WTC11 (cell line): ENCODE measurements at regions not wholly inside any gene's neighbourhood (a gene's known extent, or its start where the extent isn't known, plus 50 kb on each side); places are given as distances from the start of the nearest gene placed in this dataset.

Experiments used
- ATAC-seq: fragments of 200-7000 bp; cut with Tn5 transposase; 2 replicates; pipeline ENCODE4 v1.10.0; 2021; ENCODE audit warnings: mild to moderate bottlenecking, moderate library complexity
- CTCF ChIA-PET: fragments of 300-600 bp; sonication (Branson Sonifier 250); formaldehyde crosslinking; loops from one replicate; lab custom pipeline; 2021; ENCODE audit warnings: antibody characterized with exemption; lab: Charles Lee
- POLR2A ChIA-PET: fragments of 350-600 bp; sonication (Branson Sonifier 250); formaldehyde crosslinking; loops from one replicate; lab custom pipeline; 2021; ENCODE audit warnings: antibody characterized with exemption; lab: Charles Lee
- DNase-seq: peaks from one replicate; pipeline ENCODE4 v3.0.0; 2021; ENCODE audit warnings: low spot score
- H3K27ac Mint-ChIP-seq: 2 replicates; pipeline ENCODE4 v1.8.0; 2021; ENCODE audit warnings: mixed read lengths
- H3K27me3 Mint-ChIP-seq: 2 replicates; pipeline ENCODE4 v1.8.0; 2021; ENCODE audit warnings: low read depth, mild to moderate bottlenecking, moderate library complexity, mixed read lengths
- H3K36me3 Mint-ChIP-seq: 2 replicates; pipeline ENCODE4 v1.8.0; 2021; ENCODE audit warnings: mixed read lengths
- H3K4me1 Mint-ChIP-seq: 2 replicates; pipeline ENCODE4 v1.8.0; 2022; ENCODE audit warnings: mixed read lengths
- H3K4me3 Mint-ChIP-seq: 2 replicates; pipeline ENCODE4 v1.8.0; 2021; ENCODE audit warnings: mild to moderate bottlenecking, moderate library complexity, mixed read lengths
- H3K9me3 Mint-ChIP-seq: 2 replicates; pipeline ENCODE4 v1.8.0; 2021; ENCODE audit warnings: mixed read lengths
- CREM ChIP-seq: sonication (generic); formaldehyde crosslinking; IDR thresholded peaks from 2 replicates; pipeline ENCODE4 v1.8.1; 2022; ENCODE audit warnings: mild to moderate bottlenecking, missing genetic modification reagents, moderate library complexity
- FOXJ3 ChIP-seq: sonication (generic); formaldehyde crosslinking; IDR thresholded peaks from 2 replicates; pipeline ENCODE4 v1.9.0; 2021; ENCODE audit warnings: missing genetic modification reagents, mild to moderate bottlenecking, borderline replicate concordance
- FOXP1 ChIP-seq: sonication (generic); formaldehyde crosslinking; IDR thresholded peaks from 2 replicates; pipeline ENCODE4 v1.8.0; 2022; ENCODE audit warnings: missing genetic modification reagents, mild to moderate bottlenecking, moderate library complexity, borderline replicate concordance
- RORB ChIP-seq: fragments of 250-450 bp; sonication (Bioruptor Pico); IDR thresholded peaks from 2 replicates; pipeline ENCODE4 v1.9.0; 2021; ENCODE audit warnings: mild to moderate bottlenecking
- SOX15 ChIP-seq: fragments of 250-450 bp; sonication (Bioruptor Pico); IDR thresholded peaks from 2 replicates; pipeline ENCODE4 v1.9.0; 2021; ENCODE audit warnings: mild to moderate bottlenecking
- TEAD1 ChIP-seq: sonication (generic); formaldehyde crosslinking; IDR thresholded peaks from 2 replicates; pipeline ENCODE4 v1.8.0; 2022; ENCODE audit warnings: mild to moderate bottlenecking, missing genetic modification reagents
- ZNF396 ChIP-seq: fragments of 250-450 bp; sonication (Bioruptor Pico); IDR thresholded peaks from 2 replicates; pipeline ENCODE4 v1.8.0; 2021; ENCODE audit warnings: mild to moderate bottlenecking, moderate library complexity, borderline replicate concordance
- ZNF423 ChIP-seq: fragments of 250-450 bp; sonication (Bioruptor Pico); IDR thresholded peaks from 2 replicates; pipeline ENCODE4 v2.1.2; 2022; ENCODE audit warnings: mild to moderate bottlenecking, moderate library complexity
- TF ChIP-seq, protein P1 (sequence below): fragments of 250-450 bp; sonication (Bioruptor Pico); IDR thresholded peaks from 2 replicates; pipeline ENCODE4 v1.9.0; 2021; ENCODE audit warnings: mild to moderate bottlenecking, borderline replicate concordance
- TF ChIP-seq, protein P2 (sequence below): fragments of 250-450 bp; sonication (Bioruptor Pico); IDR thresholded peaks from 2 replicates; pipeline ENCODE4 v1.9.0; 2021; ENCODE audit warnings: moderate library complexity, mild to moderate bottlenecking, inconsistent platforms, borderline replicate concordance
- TF ChIP-seq, protein P3 (sequence below): sonication (generic); formaldehyde crosslinking; IDR thresholded peaks from 2 replicates; pipeline ENCODE4 v1.8.1; 2022; ENCODE audit warnings: low read depth, mild to moderate bottlenecking, moderate library complexity, missing genetic modification reagents, borderline replicate concordance
- TF ChIP-seq, protein P4 (sequence below): sonication (generic); formaldehyde crosslinking; IDR thresholded peaks from 2 replicates; pipeline ENCODE4 v1.8.0; 2022; ENCODE audit warnings: mild to moderate bottlenecking, missing genetic modification reagents
- TF ChIP-seq, protein P5 (sequence below): sonication (generic); formaldehyde crosslinking; IDR thresholded peaks from 2 replicates; pipeline ENCODE4 v1.8.1; 2022; ENCODE audit warnings: missing genetic modification reagents, borderline replicate concordance
- TF ChIP-seq, protein P6 (sequence below): sonication (generic); formaldehyde crosslinking; IDR thresholded peaks from 2 replicates; pipeline ENCODE4 v1.8.1; 2023; ENCODE audit warnings: mild to moderate bottlenecking, missing genetic modification reagents, moderate library complexity
- TF ChIP-seq, protein P7 (sequence below): fragments of 250-450 bp; sonication (Bioruptor Pico); IDR thresholded peaks from 2 replicates; pipeline ENCODE4 v1.9.0; 2021; ENCODE audit warnings: mild to moderate bottlenecking
- TF ChIP-seq, protein P8 (sequence below): fragments of 250-450 bp; sonication (Bioruptor Pico); IDR thresholded peaks from 2 replicates; pipeline ENCODE4 v1.9.0; 2021; ENCODE audit warnings: mild to moderate bottlenecking
- TF ChIP-seq, protein P9 (sequence below): sonication (generic); formaldehyde crosslinking; IDR thresholded peaks from 2 replicates; pipeline ENCODE4 v1.8.1; 2022; ENCODE audit warnings: mild to moderate bottlenecking, moderate library complexity, missing genetic modification reagents
- TF ChIP-seq, protein P10 (sequence below): fragments of 200-600 bp; IDR thresholded peaks from 2 replicates; pipeline ENCODE4 v1.8.0; 2022; ENCODE audit warnings: antibody characterized with exemption

DNA sequence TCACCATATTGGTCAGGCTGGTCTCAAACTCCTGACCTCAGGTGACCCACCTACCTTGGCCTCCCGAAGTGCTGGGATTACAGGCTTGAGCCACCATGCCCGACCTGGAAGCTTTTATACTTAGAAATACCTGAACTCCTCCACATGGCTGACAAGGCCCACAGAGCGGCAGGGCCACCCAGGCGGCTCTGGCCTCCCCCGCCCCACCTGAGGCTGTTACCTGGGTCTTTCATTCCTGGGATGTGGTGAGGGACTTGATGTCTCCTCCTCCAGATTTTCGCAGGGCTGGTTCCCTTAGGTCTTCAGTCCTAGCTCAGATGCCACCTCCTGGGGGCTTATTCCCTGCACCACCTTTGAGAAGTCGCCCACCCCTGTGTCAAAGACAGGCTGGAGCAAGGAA lies 152.1 kb downstream of the LY86 start:
- TF ChIP-seq ZNF396, result no peak
- no peak for TF ChIP-seq ZNF423 (CRISPR knock-in tag)
- no peak for TF ChIP-seq FOXP1 (CRISPR knock-in tag)
- TF ChIP-seq, protein P1, sequence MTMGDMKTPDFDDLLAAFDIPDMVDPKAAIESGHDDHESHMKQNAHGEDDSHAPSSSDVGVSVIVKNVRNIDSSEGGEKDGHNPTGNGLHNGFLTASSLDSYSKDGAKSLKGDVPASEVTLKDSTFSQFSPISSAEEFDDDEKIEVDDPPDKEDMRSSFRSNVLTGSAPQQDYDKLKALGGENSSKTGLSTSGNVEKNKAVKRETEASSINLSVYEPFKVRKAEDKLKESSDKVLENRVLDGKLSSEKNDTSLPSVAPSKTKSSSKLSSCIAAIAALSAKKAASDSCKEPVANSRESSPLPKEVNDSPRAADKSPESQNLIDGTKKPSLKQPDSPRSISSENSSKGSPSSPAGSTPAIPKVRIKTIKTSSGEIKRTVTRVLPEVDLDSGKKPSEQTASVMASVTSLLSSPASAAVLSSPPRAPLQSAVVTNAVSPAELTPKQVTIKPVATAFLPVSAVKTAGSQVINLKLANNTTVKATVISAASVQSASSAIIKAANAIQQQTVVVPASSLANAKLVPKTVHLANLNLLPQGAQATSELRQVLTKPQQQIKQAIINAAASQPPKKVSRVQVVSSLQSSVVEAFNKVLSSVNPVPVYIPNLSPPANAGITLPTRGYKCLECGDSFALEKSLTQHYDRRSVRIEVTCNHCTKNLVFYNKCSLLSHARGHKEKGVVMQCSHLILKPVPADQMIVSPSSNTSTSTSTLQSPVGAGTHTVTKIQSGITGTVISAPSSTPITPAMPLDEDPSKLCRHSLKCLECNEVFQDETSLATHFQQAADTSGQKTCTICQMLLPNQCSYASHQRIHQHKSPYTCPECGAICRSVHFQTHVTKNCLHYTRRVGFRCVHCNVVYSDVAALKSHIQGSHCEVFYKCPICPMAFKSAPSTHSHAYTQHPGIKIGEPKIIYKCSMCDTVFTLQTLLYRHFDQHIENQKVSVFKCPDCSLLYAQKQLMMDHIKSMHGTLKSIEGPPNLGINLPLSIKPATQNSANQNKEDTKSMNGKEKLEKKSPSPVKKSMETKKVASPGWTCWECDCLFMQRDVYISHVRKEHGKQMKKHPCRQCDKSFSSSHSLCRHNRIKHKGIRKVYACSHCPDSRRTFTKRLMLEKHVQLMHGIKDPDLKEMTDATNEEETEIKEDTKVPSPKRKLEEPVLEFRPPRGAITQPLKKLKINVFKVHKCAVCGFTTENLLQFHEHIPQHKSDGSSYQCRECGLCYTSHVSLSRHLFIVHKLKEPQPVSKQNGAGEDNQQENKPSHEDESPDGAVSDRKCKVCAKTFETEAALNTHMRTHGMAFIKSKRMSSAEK (CRISPR knock-in tag), result no peak
- TF ChIP-seq, protein P2, sequence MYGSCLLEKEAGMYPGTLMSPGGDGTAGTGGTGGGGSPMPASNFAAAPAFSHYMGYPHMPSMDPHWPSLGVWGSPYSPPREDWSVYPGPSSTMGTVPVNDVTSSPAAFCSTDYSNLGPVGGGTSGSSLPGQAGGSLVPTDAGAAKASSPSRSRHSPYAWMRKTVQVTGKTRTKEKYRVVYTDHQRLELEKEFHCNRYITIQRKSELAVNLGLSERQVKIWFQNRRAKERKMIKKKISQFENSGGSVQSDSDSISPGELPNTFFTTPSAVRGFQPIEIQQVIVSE (CRISPR knock-in tag), result no peak
- TF ChIP-seq, protein P3, sequence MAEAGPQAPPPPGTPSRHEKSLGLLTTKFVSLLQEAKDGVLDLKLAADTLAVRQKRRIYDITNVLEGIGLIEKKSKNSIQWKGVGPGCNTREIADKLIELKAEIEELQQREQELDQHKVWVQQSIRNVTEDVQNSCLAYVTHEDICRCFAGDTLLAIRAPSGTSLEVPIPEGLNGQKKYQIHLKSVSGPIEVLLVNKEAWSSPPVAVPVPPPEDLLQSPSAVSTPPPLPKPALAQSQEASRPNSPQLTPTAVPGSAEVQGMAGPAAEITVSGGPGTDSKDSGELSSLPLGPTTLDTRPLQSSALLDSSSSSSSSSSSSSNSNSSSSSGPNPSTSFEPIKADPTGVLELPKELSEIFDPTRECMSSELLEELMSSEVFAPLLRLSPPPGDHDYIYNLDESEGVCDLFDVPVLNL (CRISPR knock-in tag), result no peak
- no peak for TF ChIP-seq TEAD1 (CRISPR knock-in tag)
- TF ChIP-seq, protein P4, sequence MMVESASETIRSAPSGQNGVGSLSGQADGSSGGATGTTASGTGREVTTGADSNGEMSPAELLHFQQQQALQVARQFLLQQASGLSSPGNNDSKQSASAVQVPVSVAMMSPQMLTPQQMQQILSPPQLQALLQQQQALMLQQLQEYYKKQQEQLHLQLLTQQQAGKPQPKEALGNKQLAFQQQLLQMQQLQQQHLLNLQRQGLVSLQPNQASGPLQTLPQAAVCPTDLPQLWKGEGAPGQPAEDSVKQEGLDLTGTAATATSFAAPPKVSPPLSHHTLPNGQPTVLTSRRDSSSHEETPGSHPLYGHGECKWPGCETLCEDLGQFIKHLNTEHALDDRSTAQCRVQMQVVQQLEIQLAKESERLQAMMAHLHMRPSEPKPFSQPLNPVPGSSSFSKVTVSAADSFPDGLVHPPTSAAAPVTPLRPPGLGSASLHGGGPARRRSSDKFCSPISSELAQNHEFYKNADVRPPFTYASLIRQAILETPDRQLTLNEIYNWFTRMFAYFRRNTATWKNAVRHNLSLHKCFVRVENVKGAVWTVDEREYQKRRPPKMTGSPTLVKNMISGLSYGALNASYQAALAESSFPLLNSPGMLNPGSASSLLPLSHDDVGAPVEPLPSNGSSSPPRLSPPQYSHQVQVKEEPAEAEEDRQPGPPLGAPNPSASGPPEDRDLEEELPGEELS (CRISPR knock-in tag), result no peak
- TF ChIP-seq, protein P5, sequence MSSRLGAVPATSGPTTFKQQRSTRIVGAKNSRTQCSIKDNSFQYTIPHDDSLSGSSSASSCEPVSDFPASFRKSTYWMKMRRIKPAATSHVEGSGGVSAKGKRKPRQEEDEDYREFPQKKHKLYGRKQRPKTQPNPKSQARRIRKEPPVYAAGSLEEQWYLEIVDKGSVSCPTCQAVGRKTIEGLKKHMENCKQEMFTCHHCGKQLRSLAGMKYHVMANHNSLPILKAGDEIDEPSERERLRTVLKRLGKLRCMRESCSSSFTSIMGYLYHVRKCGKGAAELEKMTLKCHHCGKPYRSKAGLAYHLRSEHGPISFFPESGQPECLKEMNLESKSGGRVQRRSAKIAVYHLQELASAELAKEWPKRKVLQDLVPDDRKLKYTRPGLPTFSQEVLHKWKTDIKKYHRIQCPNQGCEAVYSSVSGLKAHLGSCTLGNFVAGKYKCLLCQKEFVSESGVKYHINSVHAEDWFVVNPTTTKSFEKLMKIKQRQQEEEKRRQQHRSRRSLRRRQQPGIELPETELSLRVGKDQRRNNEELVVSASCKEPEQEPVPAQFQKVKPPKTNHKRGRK (CRISPR knock-in tag), result no peak
- no peak for TF ChIP-seq FOXJ3
- no peak for TF ChIP-seq SOX15
- TF ChIP-seq CREM, result no peak
- no peaks in the 10 kb centered on the region; the same call in 1 of the 2 replicates for H3K27me3 Mint-ChIP-seq
- no peak overlapping the region for H3K27ac Mint-ChIP-seq
- no peaks in the 10 kb centered on the region for H3K36me3 Mint-ChIP-seq
- no peak for DNase-seq
- ChIA-PET CTCF (interaction anchor here (2.4 to 2.8 kb wide), 3 partner anchors 16 to 44 kb away, joined by 8 to 16 read pairs (median 10); no protein-coding TSS in a partner anchor), POLR2A (no interaction called here)
- H3K4me1 Mint-ChIP-seq, result peaks cover 29% of the 10 kb centered on the region
- peaks cover 6% of the 10 kb centered on the region for H3K9me3 Mint-ChIP-seq
- ATAC-seq, result no peak
- H3K4me3 Mint-ChIP-seq, result no peak overlapping the region

DNA sequence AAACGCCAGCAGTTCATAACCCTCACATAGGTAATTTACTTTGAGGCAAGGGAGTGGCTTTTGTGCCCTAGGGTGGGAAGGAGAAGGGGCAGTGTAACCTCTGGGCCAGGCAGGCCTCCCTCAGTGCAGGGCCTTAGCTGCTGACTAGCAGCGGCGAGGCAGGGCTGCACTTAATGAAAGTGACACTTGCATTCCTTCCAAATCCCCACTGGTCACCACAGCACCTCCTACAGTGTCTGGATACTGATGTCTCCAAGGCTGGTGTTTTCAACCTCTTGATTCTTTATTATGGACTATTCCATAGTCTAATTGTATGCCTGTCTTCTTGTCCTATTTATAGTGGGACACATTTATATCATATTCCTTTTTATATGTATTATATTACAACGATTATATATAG lies 152.7 kb downstream of the LY86 start:
- Mint-ChIP-seq H3K4me1 (peaks cover 29% of the 10 kb centered on the region), H3K27ac (no peak overlapping the region), H3K9me3 (peaks cover 6% of the 10 kb centered on the region), H3K4me3 (no peak overlapping the region), H3K36me3 (no peaks in the 10 kb centered on the region), H3K27me3 (no peaks in the 10 kb centered on the region; the same call in 1 of the 2 replicates)
- DNase-seq, result no peak
- POLR2A ChIA-PET, result no interaction called here
- CTCF ChIA-PET, result interaction anchor here (2.4 to 2.8 kb wide), 3 partner anchors 17 to 44 kb away, joined by 8 to 16 read pairs (median 10); no protein-coding TSS in a partner anchor
- peak; percentile 18; the same call in 1 of the 2 replicates for ATAC-seq
- no peak for TF ChIP-seq CREM
- TF ChIP-seq RORB (CRISPR knock-in tag), result no peak
- TF ChIP-seq, protein P6, sequence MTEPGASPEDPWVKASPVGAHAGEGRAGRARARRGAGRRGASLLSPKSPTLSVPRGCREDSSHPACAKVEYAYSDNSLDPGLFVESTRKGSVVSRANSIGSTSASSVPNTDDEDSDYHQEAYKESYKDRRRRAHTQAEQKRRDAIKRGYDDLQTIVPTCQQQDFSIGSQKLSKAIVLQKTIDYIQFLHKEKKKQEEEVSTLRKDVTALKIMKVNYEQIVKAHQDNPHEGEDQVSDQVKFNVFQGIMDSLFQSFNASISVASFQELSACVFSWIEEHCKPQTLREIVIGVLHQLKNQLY, result no peak
- TF ChIP-seq, protein P7, sequence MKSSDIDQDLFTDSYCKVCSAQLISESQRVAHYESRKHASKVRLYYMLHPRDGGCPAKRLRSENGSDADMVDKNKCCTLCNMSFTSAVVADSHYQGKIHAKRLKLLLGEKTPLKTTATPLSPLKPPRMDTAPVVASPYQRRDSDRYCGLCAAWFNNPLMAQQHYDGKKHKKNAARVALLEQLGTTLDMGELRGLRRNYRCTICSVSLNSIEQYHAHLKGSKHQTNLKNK, result no peak
- TF ChIP-seq, protein P8, sequence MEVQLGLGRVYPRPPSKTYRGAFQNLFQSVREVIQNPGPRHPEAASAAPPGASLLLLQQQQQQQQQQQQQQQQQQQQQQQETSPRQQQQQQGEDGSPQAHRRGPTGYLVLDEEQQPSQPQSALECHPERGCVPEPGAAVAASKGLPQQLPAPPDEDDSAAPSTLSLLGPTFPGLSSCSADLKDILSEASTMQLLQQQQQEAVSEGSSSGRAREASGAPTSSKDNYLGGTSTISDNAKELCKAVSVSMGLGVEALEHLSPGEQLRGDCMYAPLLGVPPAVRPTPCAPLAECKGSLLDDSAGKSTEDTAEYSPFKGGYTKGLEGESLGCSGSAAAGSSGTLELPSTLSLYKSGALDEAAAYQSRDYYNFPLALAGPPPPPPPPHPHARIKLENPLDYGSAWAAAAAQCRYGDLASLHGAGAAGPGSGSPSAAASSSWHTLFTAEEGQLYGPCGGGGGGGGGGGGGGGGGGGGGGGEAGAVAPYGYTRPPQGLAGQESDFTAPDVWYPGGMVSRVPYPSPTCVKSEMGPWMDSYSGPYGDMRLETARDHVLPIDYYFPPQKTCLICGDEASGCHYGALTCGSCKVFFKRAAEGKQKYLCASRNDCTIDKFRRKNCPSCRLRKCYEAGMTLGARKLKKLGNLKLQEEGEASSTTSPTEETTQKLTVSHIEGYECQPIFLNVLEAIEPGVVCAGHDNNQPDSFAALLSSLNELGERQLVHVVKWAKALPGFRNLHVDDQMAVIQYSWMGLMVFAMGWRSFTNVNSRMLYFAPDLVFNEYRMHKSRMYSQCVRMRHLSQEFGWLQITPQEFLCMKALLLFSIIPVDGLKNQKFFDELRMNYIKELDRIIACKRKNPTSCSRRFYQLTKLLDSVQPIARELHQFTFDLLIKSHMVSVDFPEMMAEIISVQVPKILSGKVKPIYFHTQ (CRISPR knock-in tag), result no peak
- TF ChIP-seq, protein P9, sequence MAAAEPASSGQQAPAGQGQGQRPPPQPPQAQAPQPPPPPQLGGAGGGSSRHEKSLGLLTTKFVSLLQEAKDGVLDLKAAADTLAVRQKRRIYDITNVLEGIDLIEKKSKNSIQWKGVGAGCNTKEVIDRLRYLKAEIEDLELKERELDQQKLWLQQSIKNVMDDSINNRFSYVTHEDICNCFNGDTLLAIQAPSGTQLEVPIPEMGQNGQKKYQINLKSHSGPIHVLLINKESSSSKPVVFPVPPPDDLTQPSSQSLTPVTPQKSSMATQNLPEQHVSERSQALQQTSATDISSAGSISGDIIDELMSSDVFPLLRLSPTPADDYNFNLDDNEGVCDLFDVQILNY (CRISPR knock-in tag), result no peak
- TF ChIP-seq, protein P10, sequence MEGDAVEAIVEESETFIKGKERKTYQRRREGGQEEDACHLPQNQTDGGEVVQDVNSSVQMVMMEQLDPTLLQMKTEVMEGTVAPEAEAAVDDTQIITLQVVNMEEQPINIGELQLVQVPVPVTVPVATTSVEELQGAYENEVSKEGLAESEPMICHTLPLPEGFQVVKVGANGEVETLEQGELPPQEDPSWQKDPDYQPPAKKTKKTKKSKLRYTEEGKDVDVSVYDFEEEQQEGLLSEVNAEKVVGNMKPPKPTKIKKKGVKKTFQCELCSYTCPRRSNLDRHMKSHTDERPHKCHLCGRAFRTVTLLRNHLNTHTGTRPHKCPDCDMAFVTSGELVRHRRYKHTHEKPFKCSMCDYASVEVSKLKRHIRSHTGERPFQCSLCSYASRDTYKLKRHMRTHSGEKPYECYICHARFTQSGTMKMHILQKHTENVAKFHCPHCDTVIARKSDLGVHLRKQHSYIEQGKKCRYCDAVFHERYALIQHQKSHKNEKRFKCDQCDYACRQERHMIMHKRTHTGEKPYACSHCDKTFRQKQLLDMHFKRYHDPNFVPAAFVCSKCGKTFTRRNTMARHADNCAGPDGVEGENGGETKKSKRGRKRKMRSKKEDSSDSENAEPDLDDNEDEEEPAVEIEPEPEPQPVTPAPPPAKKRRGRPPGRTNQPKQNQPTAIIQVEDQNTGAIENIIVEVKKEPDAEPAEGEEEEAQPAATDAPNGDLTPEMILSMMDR, result no peak
